ENCODE measurements at regions not wholly inside any gene's neighbourhood (a gene's known extent, or its start where the extent isn't known, plus 50 kb on each side); places are given as distances from the start of the nearest gene placed in this dataset.

GRCh38 chr2:58965602-58966001 is 724.5 kb upstream of the FANCL start (continued):
- no peak for TF ChIP-seq SUZ12 (IDR thresholded peaks at IDR 0.05; ENCODE audit: low read length)
- no peak for TF ChIP-seq RBBP5 (IDR thresholded peaks at IDR 0.05; ENCODE audit: borderline replicate concordance, low read depth, low read length)
- no peak for TF ChIP-seq HDAC2 (IDR thresholded peaks at IDR 0.05; ENCODE audit: borderline replicate concordance in 1 of 2, low read depth in 2 of 2, low read length in 2 of 2)
- TF ChIP-seq E2F6 (IDR thresholded peaks at IDR 0.05) = no peak
